Choroid plexus epithelial cell (primary cell): ENCODE measurements at regions not wholly inside any gene's neighbourhood (a gene's known extent, or its start where the extent isn't known, plus 50 kb on each side); places are given as distances from the start of the nearest gene placed in this dataset.

Experiments used
- DNase-seq: peaks from one replicate; pipeline ENCODE4 v3.0.0-alpha.2; 2010; ENCODE audit warnings: low read depth
- H3K4me3 ChIP-seq: 2 replicates; pipeline ENCODE4 v1.5.1; 2011; ENCODE audit warnings: low read depth, mild to moderate bottlenecking, control low read depth, low read length, moderate library complexity
- TF ChIP-seq, protein P1 (sequence below): conservative IDR thresholded peaks from 2 replicates; pipeline ENCODE4 v1.5.1; 2011; ENCODE audit warnings: low read depth, mild to moderate bottlenecking, control low read depth, inconsistent platforms, low read length, moderate library complexity

DNA sequence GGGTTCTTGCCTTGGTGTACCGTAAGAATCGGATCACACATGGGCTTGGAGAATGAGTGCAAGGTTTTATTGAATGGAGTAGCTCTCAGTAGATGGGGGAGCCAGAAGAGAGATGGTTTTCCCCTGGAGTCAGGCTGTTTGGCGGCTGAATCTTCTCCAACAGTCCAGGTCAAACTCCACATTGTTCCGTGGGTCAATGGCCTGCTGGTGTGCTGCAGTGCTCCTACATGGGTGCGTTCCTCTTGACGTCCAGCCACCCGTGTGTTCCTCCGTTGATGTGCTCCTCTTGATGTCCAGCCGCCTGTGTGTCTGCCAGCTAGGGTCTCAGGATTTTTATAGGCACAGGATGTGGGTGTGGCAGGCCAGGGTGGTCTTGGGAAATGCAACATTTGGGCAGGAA lies 69.3 kb upstream of the AGBL1 start:
- no peak for DNase-seq
- TF ChIP-seq, protein P1, sequence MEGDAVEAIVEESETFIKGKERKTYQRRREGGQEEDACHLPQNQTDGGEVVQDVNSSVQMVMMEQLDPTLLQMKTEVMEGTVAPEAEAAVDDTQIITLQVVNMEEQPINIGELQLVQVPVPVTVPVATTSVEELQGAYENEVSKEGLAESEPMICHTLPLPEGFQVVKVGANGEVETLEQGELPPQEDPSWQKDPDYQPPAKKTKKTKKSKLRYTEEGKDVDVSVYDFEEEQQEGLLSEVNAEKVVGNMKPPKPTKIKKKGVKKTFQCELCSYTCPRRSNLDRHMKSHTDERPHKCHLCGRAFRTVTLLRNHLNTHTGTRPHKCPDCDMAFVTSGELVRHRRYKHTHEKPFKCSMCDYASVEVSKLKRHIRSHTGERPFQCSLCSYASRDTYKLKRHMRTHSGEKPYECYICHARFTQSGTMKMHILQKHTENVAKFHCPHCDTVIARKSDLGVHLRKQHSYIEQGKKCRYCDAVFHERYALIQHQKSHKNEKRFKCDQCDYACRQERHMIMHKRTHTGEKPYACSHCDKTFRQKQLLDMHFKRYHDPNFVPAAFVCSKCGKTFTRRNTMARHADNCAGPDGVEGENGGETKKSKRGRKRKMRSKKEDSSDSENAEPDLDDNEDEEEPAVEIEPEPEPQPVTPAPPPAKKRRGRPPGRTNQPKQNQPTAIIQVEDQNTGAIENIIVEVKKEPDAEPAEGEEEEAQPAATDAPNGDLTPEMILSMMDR, result no peak
- H3K4me3 ChIP-seq, result no peak overlapping the region

DNA sequence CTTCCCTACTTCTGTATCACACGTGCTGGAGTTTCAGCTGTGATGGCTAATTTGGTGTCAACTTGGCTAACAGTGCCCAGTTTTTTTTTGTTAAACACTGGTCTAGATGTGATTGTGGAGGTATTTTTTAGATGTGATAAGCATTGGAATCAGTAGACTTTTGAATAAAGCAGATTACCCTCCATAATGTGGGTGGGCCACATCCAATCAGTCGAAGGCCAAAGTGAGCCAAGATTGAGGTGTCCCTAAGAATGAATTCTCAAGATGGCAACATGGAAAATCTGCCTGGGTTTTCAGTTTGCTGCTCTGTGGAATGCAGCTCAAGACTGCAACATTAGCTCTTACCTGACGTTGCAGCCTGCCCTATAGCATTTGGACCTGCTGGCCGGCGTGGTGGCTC lies 68.8 kb upstream of the AGBL1 start:
- TF ChIP-seq, protein P1, result no peak
- no peak for DNase-seq
- H3K4me3 ChIP-seq, result no peak overlapping the region

DNA sequence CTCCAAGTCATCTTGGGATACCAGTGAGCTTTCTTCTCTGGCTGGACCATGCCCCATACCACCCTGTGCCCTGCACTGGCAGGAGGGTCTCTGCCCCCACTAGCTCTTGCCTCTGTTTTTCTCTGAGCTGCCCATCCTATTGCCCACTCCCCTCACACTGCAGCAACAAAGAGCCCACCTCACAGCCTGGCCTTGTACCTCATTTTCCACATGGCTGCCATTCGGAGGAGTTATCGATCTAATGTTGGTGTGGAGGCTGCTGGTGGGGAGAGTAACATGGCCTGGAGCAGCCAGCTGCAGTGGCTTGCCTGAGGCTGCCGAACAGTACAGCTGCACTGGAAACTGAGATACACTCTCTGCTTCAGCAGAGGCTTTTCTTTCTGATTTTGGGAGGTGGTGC lies 65.7 kb upstream of the AGBL1 start:
- H3K4me3 ChIP-seq, result no peak overlapping the region
- no peak for DNase-seq
- TF ChIP-seq, protein P1, result no peak

DNA sequence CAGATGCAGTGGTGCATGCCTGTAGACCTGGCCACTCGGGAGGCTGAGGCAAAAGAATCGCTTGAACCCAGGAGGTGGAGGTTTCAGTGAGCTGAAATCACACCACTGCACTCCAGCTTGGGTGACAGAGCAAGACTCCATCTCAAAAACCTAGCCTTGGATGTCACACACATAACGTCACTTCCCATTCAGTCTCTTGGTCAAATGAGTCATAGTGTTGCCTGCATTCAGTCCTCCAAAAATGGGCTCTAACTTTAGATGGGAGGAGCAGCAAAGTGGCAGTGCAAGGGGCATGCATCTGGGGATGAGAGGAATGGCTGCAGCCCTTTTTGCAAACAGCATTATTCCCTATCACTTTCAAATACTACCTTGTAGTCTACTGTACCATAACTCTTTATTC lies 62.9 kb upstream of the AGBL1 start:
- H3K4me3 ChIP-seq, result no peak overlapping the region
- DNase-seq, result no peak
- TF ChIP-seq, protein P1, result no peak

DNA sequence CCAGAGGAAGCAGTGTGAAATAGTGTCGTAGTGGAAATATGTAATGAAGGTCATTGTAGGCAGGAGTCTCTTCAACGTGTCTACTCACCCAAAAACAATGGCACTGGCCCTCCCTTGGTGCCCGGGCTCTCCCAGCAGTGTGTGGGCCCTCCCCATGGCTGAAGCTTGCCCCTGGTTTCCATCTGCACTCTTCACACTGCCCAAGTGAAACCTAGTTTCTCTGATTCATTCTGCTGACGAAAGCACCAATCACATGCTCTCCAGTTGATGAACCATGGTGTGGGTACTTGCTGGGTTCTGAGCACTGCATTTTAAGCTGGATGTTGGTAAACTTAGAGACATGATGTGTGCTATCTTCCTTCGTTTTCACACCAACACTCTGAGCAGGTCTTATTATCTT lies 61.0 kb upstream of the AGBL1 start:
- TF ChIP-seq, protein P1, result no peak
- no peak for DNase-seq
- H3K4me3 ChIP-seq, result no peak overlapping the region

DNA sequence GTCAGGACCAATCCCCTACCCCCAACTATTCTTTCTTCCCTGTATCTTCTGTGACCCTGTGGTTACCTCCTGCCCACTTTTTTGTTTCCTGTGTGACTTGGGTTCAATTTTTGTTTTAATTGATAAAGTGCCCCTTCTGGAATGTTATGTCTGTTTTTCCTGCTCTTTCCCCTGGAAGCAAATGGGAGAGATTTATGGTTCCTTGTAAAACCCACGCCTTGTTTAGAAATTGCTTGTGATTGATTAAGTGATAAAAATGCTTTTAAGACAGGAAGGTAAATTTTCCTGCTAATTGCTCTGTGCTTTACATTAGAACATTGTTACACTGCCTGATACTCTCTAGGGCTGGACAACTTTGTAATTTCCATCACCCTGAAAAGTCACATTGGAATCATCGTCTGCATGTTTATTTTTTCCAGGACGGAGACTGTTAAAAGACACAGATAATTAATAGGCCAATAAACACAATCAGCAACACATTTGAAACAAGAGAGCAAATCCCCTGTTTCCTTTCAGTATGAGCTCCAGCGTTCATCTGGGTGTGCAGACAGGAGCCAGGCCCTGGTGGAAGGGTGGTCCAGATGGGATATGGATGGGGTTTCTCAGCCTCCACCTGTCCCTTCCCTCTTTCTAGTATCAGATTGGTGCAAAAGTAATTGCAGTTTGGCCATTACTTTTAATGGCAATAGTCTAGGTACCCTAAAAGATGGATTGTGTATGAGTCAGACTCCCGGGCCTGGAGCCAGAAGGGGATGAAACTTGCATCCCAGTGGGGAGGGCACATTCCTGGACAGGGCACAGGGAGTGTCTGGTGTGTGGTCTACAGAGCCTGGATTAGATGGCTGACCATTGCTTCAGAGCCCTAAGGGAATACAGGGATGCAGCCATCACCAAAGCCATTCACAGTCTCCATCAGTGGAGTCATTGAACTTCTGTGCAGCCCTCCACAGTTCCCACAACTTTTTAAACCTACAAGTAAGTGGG lies 58.1 kb upstream of the AGBL1 start:
- TF ChIP-seq, protein P1, result no peak
- no peak overlapping the region for H3K4me3 ChIP-seq
- DNase-seq, result no peak

DNA sequence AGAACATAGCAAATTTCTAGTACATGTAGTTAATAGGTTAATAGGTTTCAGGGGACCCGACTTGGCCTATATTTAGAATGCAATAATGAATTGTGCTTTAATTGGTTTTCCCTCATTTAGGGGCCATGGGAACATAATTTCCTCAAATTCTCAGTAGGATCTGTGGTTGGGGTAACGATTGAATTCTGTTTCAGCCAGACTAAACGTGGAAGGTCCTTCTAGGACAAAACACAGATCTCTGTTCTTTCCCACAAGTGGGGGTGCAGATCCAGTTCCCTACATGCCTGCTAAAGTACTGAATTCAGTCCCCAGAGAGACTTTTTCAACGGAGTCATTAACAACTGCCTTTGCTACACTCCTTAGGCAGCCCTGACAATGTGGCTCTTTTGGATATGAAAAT lies 50.7 kb upstream of the AGBL1 start:
- TF ChIP-seq, protein P1, result no peak
- no peak for DNase-seq
- no peak overlapping the region for H3K4me3 ChIP-seq
